SK-N-SH treated with all-trans-retinoic acid at 6 μM for 48 hours (cell line): ENCODE measurements at regions not wholly inside any gene's neighbourhood (a gene's known extent, or its start where the extent isn't known, plus 50 kb on each side); places are given as distances from the start of the nearest gene placed in this dataset.

Experiments
- ARNTL ChIP-seq: fragments of 450-650 bp; formaldehyde crosslinking; IDR thresholded peaks from 2 replicates; pipeline ENCODE4 v1.5.0; 2020; ENCODE audit warnings: low read depth, mild to moderate bottlenecking, moderate library complexity, borderline replicate concordance
- BACH2 ChIP-seq: fragments of 250-450 bp; sonication (Bioruptor Pico); IDR thresholded peaks from 2 replicates; pipeline ENCODE4 v1.9.0; 2021; ENCODE audit warnings: mild to moderate bottlenecking, borderline replicate concordance
- ESRRG ChIP-seq: fragments of 250-450 bp; sonication (Bioruptor Pico); IDR thresholded peaks from 2 replicates; pipeline ENCODE4 v1.6.1; 2021; ENCODE audit warnings: mild to moderate bottlenecking
- ISL1 ChIP-seq: fragments of 250-450 bp; sonication (Bioruptor Pico); IDR thresholded peaks from 2 replicates; pipeline ENCODE4 v2.1.2; 2022; ENCODE audit warnings: mild to moderate bottlenecking, moderate library complexity
- OSR1 ChIP-seq: fragments of 250-450 bp; sonication (Bioruptor Pico); IDR thresholded peaks from 2 replicates; pipeline ENCODE4 v1.8.0; 2022; ENCODE audit warnings: moderate library complexity, mild to moderate bottlenecking, inconsistent platforms
- PPARA ChIP-seq: fragments of 250-450 bp; sonication (Bioruptor Pico); IDR thresholded peaks from 2 replicates; pipeline ENCODE4 v1.5.0; 2020; ENCODE audit warnings: mild to moderate bottlenecking, borderline replicate concordance
- TCF4 ChIP-seq: fragments of 250-450 bp; sonication (Bioruptor Pico); IDR thresholded peaks from 2 replicates; pipeline ENCODE4 v1.8.0; 2021; ENCODE audit warnings: mild to moderate bottlenecking, moderate library complexity, borderline replicate concordance
- ZFP30 ChIP-seq: fragments of 450-650 bp; formaldehyde crosslinking; IDR thresholded peaks from 2 replicates; pipeline ENCODE4 v1.5.0; 2022; ENCODE audit warnings: mild to moderate bottlenecking, moderate library complexity
- TF ChIP-seq, protein P1 (sequence below): fragments of 250-450 bp; sonication (Bioruptor Pico); IDR thresholded peaks from 2 replicates; pipeline ENCODE4 v1.5.0; 2020; ENCODE audit warnings: mild to moderate bottlenecking, moderate library complexity
- TF ChIP-seq, protein P2 (sequence below): fragments of 250-450 bp; sonication (Bioruptor Pico); IDR thresholded peaks from 2 replicates; pipeline ENCODE4 v1.5.1; 2021; ENCODE audit warnings: mild to moderate bottlenecking, moderate library complexity
- TF ChIP-seq, protein P3 (sequence below): fragments of 250-450 bp; sonication (Bioruptor Pico); IDR thresholded peaks from 2 replicates; pipeline ENCODE4 v1.8.0; 2020; ENCODE audit warnings: mild to moderate bottlenecking, moderate library complexity, borderline replicate concordance
- TF ChIP-seq, protein P4 (sequence below): fragments of 250-450 bp; sonication (Bioruptor Pico); IDR thresholded peaks from 2 replicates; pipeline ENCODE4 v1.5.1; 2020; ENCODE audit warnings: low read depth, mild to moderate bottlenecking, moderate library complexity

DNA sequence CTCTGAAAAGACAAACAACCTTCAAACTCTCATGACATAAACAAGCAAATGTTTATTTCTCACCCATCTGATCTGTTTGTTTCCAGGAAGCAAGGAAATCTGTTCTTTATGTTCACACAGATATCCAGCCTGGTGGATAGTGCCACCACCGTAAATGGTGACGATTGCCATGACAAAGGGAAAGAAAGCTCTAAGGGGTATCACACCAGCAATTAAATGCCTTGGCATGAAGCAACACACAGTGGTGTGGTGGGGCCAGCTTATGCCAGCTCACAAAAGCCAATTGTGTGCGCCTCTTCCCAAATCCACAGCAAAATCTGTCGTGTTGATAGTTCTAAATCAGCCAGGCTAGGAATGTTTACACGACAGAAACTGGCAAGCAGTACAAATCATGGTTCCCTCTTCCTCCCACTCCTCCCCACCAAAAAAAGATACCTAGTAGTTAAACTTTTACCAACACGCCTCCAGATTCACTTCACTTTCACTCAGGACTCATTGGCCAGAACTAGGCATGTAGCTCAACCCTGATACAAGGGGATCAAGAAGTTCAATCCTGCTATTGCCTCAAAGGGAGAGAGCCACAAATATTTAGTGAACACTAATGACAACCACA lies 189.2 kb upstream of the SLCO3A1 start:
- TF ChIP-seq ISL1 (CRISPR knock-in tag) (no peak), ARNTL (CRISPR knock-in tag) (no peak), ZFP30 (no peak), BACH2 (CRISPR knock-in tag) (no peak), OSR1 (CRISPR knock-in tag) (no peak), ESRRG (no peak), PPARA (CRISPR knock-in tag) (no peak), TCF4 (no peak)
- TF ChIP-seq, protein P1, sequence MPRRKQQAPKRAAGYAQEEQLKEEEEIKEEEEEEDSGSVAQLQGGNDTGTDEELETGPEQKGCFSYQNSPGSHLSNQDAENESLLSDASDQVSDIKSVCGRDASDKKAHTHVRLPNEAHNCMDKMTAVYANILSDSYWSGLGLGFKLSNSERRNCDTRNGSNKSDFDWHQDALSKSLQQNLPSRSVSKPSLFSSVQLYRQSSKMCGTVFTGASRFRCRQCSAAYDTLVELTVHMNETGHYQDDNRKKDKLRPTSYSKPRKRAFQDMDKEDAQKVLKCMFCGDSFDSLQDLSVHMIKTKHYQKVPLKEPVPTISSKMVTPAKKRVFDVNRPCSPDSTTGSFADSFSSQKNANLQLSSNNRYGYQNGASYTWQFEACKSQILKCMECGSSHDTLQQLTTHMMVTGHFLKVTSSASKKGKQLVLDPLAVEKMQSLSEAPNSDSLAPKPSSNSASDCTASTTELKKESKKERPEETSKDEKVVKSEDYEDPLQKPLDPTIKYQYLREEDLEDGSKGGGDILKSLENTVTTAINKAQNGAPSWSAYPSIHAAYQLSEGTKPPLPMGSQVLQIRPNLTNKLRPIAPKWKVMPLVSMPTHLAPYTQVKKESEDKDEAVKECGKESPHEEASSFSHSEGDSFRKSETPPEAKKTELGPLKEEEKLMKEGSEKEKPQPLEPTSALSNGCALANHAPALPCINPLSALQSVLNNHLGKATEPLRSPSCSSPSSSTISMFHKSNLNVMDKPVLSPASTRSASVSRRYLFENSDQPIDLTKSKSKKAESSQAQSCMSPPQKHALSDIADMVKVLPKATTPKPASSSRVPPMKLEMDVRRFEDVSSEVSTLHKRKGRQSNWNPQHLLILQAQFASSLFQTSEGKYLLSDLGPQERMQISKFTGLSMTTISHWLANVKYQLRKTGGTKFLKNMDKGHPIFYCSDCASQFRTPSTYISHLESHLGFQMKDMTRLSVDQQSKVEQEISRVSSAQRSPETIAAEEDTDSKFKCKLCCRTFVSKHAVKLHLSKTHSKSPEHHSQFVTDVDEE (CRISPR knock-in tag) = no peak
- TF ChIP-seq, protein P2, sequence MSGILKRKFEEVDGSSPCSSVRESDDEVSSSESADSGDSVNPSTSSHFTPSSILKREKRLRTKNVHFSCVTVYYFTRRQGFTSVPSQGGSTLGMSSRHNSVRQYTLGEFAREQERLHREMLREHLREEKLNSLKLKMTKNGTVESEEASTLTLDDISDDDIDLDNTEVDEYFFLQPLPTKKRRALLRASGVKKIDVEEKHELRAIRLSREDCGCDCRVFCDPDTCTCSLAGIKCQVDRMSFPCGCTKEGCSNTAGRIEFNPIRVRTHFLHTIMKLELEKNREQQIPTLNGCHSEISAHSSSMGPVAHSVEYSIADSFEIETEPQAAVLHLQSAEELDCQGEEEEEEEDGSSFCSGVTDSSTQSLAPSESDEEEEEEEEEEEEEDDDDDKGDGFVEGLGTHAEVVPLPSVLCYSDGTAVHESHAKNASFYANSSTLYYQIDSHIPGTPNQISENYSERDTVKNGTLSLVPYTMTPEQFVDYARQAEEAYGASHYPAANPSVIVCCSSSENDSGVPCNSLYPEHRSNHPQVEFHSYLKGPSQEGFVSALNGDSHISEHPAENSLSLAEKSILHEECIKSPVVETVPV (CRISPR knock-in tag) = no peak
- TF ChIP-seq, protein P3, sequence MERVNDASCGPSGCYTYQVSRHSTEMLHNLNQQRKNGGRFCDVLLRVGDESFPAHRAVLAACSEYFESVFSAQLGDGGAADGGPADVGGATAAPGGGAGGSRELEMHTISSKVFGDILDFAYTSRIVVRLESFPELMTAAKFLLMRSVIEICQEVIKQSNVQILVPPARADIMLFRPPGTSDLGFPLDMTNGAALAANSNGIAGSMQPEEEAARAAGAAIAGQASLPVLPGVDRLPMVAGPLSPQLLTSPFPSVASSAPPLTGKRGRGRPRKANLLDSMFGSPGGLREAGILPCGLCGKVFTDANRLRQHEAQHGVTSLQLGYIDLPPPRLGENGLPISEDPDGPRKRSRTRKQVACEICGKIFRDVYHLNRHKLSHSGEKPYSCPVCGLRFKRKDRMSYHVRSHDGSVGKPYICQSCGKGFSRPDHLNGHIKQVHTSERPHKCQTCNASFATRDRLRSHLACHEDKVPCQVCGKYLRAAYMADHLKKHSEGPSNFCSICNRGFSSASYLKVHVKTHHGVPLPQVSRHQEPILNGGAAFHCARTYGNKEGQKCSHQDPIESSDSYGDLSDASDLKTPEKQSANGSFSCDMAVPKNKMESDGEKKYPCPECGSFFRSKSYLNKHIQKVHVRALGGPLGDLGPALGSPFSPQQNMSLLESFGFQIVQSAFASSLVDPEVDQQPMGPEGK (CRISPR knock-in tag) = no peak
- TF ChIP-seq, protein P4, sequence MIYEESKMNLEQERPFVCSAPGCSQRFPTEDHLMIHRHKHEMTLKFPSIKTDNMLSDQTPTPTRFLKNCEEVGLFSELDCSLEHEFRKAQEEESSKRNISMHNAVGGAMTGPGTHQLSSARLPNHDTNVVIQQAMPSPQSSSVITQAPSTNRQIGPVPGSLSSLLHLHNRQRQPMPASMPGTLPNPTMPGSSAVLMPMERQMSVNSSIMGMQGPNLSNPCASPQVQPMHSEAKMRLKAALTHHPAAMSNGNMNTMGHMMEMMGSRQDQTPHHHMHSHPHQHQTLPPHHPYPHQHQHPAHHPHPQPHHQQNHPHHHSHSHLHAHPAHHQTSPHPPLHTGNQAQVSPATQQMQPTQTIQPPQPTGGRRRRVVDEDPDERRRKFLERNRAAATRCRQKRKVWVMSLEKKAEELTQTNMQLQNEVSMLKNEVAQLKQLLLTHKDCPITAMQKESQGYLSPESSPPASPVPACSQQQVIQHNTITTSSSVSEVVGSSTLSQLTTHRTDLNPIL (CRISPR knock-in tag) = no peak
